HG02610 (cell line): ENCODE measurements at regions not wholly inside any gene's neighbourhood (a gene's known extent, or its start where the extent isn't known, plus 50 kb on each side); places are given as distances from the start of the nearest gene placed in this dataset.
"Not testable (repeated sequence)": the region's sequence is repeated elsewhere in the genome, so short reads cannot be mapped to it uniquely, and the experiment has no call there.

ENCODE experiments used
- ATAC-seq: cut with Tn5 transposase; IDR thresholded peaks from one replicate; pipeline ENCODE4 v1.9.1; 2021; ENCODE audit warnings: mild to moderate bottlenecking, moderate library complexity; ENCODE audit not compliant: unreplicated experiment

DNA sequence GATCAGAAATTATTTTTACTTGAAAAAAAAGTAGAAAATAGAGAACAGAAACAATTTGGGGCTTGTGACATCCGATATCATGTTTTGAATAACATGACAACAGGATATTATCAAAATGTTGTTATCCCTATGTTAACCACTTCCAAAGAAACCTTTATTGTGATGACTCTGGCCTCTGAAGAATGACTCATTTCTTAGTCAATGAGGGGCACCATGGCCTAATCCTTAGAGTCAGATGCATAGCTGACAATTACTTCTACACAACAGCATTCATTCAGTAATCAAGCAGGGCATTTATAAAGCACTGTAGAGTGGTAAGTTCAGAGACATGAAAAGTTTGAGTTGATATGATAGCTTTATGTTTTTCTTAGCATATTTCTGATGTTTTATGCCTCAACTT, 703.0 kb downstream of the RNF144A start:
- ATAC-seq = no peak

DNA sequence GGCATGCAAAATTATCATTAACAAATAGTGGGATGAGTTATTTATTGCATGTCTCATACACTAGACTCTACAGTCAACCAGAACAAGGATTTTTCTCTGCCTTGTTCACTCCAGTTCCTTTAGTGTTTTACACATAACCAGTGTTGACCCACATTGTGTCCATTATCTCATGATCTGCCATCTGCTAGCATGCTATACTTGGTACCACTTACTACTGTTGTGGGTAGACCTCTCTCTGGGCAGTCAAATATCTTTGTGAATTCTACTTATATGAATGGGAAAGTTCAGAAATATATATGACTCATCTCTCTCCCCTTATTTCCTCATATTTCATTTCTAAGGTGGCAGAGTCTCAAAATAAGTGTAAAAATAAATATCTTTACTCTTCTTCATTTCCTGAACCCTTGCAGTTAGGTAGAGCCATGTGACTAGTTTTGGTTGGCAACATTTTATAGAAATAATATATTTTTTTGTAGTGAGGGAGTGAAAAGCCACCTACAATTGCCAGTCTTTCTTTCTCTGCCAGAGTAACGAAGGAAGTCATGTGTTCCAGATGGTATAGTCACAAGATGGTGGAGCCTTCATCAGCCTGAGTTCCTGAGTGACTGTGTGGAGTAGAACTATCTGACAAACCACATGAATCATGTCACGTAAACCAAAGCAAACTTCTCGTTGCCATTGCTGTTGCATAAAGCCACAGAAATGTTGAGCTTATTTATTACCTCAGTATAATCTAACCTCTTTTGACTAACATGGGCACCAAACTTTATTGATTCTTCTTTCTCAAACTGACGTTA, 704.0 kb downstream of the RNF144A start:
- ATAC-seq = no peak

DNA sequence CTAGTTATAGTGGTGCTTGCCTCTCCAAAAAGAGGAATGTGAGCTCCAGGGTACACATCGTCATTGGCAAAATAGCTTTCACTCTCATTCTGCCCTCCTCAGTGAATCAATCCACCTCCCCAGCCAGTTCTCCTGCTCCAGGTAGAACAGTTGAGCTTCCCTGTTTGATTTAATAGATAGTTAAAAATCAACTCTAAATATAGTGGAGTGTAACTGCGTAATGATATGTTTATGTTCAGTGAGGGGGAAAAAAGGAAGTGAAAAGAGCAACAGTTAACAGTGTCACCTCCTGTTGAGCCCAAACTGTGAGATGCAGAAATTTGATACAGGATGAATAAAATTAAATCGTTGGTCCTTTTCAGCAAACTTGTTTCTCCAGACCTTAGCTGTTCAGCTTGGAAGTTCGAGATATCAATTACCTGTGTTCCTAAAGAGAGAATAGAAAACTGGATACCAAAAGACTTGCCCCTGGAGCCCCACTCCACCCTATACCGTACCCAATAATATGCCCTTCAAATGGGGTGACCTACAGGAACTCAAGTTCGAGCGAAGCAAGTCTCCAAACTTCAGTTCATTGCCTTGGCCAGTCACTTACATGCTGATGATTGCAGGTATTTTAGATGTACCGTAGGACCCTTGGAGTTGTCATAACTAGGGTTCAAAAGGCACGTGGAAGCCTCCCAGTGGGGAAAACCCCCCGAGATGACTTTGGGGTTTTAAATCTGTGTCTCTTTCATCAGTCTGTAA, 708.4 kb downstream of the RNF144A start:
- ATAC-seq = no peak

DNA sequence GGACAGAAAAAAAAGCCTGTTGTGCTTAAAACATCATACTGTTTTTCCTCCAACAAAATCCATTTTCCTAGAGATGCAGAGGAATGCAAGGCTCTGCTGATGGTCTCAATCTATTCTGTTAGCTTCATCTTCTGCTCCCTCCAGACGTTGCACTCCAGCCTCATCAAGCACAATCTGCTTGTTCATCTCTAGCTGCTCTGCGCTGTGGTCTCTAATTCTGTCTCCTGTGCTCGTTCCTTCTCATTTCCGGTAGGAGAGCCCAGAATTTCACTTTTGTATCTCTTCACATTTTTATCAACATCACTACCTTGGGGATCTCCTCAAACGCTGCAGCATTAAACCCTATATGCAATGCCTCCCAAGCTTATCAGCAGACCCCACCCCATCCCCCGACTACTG, 708.9 kb downstream of the RNF144A start:
- no peak for ATAC-seq

GRCh38 chr2:7627583-7627982, 710.4 kb downstream of the RNF144A start:
- ATAC-seq = no peak

DNA sequence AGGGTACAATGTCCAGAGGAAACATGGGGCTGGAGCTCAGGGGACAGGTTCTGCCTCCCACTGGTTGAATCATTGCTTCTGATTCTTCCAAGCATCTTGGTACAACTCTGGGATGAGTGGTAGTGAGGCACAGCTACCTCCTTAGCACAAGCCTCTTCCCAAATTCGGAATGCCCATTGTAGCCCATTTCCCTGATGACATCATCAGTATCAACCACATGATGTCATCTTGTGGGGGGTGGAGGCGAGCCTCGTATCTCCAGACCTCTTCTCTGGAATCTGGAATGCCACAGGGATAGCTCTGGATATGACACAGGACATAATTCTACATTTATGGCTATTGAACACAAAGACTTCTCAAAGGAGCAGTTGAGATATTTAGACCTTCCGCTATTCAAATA, 715.2 kb downstream of the RNF144A start:
- ATAC-seq = no peak

DNA sequence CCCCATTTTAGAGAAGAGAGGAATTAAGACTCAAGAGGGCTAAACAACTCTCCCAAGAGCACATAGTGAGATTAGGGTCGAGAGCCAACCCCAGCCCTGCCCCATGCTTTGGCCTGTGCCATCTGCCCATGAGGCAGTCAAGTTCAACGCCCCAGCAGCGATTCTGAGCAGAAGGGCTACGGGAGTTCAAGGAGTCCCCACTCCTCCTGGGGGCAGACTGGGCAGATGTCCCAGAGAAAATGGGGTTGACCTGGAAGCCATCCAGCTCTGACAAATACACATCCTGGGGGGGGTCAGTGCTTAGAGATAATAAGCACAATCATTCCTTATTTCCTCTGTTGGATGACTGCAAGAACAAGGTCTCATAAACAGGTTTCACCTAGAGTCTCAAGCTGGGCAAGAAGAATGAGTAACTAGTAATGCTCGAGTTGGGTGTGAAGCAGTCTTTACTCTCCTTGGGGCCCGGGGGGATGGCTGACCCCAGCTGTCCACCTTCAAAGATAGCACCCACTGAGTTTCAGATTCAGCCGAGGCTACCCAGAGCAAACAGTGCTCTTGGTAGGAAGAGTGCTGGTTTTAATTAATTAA, 716.4 kb downstream of the RNF144A start:
- ATAC-seq = no peak

DNA sequence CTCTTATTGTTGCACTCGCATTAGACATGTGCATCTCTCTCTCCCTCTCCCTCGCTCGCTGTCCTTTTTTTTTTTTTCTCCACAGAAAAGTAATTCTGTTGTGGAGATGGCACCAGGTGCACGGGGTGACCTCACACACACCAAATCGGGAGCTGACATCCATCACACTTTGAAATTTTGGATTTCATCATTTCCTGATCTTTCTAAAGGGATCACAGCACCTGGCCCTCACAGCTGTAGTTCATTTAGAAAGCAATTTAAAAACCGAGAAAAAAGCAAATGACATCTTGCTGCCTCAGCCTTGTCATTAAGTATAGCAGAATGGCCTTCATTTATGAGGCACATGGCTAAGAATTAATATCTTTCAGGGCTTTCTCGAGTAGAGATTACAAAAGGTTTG, 717.2 kb downstream of the RNF144A start:
- ATAC-seq = no peak

- ATAC-seq = no peak
Measured at GRCh38 chr2:7639476-7639875, 722.3 kb downstream of the RNF144A start.

DNA sequence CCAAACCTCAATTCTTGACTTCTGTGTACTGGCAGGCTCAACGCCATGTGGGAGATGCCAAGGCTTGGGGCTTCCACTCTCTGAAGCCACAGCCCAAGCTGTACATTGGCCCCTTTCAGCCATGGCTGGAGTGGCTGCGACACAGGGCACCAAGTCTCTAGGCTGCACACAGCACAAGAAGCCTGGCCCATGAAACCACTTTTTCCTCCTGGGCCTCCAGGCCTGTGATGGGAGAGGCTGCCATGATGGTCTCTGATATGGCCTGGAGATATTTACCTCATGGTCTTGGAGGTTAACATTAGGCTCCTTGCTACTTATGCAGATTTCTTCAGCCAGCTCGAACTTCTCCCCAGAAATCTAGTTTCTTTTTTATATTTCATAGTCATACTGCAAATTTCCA, 724.1 kb downstream of the RNF144A start:
- ATAC-seq = not testable (repeated sequence)

- no peak for ATAC-seq
Measured at GRCh38 chr2:7646024-7646423, 728.8 kb downstream of the RNF144A start.

- no peak for ATAC-seq
Measured at GRCh38 chr2:7646661-7647060, 729.4 kb downstream of the RNF144A start.

- ATAC-seq = no peak
Measured at GRCh38 chr2:7648221-7648795, 731.1 kb downstream of the RNF144A start.

DNA sequence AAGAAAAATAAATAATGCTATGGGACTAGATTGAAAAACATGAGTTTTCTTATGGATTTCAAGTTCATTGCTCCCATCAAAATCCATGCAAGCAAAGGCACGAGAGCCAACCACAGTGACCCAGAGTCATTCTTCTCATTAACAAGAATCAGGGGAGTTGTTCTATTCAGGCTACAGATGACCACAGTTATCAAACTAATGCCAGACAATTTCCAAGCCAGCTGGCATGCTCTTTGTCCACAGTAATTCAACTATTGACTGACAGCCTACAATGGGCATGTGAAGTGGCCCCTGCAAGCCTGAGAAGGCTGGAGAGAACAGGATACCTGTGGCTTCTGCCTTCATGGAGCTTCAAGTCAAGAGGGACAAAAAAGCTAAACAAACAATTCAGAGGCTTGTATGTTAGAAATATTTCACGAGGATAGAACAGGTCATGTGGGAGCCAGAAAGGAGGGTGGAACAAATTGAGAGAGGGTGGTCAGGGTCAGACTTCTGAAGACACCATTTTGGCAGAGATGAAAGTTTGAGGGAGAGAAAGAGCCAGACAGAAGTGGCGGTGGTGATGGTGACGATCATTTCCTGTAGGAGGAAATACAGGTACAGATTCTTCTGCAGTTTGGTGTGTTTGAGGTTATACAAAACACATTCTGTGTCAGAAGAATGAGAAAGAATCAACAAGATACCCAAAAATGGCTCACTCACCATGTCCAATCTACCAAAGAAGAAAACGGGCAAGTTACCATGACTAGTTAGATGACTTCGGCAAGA, 732.4 kb downstream of the RNF144A start:
- no peak for ATAC-seq

DNA sequence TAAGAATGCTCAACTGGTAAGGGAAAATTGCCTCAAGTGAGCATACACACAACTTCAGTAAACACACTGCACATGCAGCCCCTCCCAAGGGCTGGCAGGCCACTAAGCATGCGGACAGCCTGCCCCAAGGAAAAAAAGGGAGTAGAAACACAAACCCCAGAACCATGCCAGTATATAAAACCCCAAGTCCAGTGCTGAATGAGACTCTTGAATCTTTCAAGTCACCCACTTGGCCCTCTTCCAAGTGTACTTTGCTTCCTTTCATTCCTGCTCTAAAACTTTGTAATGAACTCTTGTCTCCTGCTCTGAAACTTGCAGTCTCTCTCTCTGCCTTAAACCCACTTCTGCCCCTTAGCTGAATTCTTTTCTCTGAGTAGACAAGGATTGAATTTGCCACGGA, 736.4 kb downstream of the RNF144A start:
- ATAC-seq = no peak

DNA sequence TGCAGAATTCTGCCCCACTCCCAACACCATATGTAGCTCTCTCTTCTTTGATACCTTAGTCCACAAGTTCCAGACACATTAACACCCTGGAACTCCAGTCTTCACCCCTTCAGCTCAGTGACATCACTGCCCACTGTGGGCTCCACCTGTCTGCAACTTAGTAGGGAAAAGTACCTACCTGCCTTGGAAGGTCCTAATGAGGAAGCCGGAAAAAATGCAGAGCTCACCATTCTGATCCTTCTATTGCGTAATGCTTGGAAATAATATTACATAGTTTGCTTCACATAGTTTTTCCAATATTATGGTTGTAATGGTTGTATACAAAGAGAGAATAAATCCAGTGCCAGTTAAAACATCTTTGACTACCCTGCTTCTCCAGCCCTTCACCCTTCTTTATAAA, 738.4 kb downstream of the RNF144A start:
- no peak for ATAC-seq

- ATAC-seq = not testable (repeated sequence)
Measured at GRCh38 chr2:7657526-7657925, 740.3 kb downstream of the RNF144A start.

GRCh38 chr2:7658486-7658885, 741.3 kb downstream of the RNF144A start:
- no peak for ATAC-seq

GRCh38 chr2:7660816-7661215, 743.6 kb downstream of the RNF144A start:
- ATAC-seq = no peak

GRCh38 chr2:7661502-7661901, 744.3 kb downstream of the RNF144A start:
- ATAC-seq = no peak

GRCh38 chr2:7665880-7666279, 748.7 kb downstream of the RNF144A start:
- ATAC-seq = no peak
